Esophagus squamous epithelium (tissue), 5 donors: ENCODE measurements at regions not wholly inside any gene's neighbourhood (a gene's known extent, or its start where the extent isn't known, plus 50 kb on each side); places are given as distances from the start of the nearest gene placed in this dataset.

ENCODE experiments used
- DNase-seq: peaks from one replicate; lab custom pipeline; 2025; lab: John Stamatoyannopoulos, UW
- H3K27ac ChIP-seq, 4 donors: fragments of 200-600 bp; sonication (generic); one replicate each; pipeline ENCODE4 v1.5.1; 2016 to 2019; ENCODE audit warnings: mild to moderate bottlenecking in 1 of 4
- H3K27me3 ChIP-seq, 4 donors: fragments of 200-600 bp; sonication (generic); 1 replicate in 3 of 4; 2 replicates in 1 of 4; pipeline versions ENCODE4 v1.5.1 to v1.6.0; 2017 to 2021; ENCODE audit warnings: antibody characterized with exemption in 1 of 4
- H3K36me3 ChIP-seq, 3 donors: fragments of 200-600 bp; sonication (generic); one replicate each; pipeline ENCODE4 v1.5.1; 2016 to 2019
- H3K4me1 ChIP-seq, 3 donors: fragments of 200-600 bp; sonication (generic); one replicate each; pipeline ENCODE4 v1.5.1; 2017 to 2019
- H3K4me3 ChIP-seq, 4 donors: fragments of 200-600 bp; sonication (generic); 1 replicate in 3 of 4; 2 replicates in 1 of 4; pipeline ENCODE4 v1.5.1; 2016 to 2019; ENCODE audit warnings: mild to moderate bottlenecking in 2 of 4, moderate library complexity in 1 of 4
- H3K9me3 ChIP-seq, 3 donors: fragments of 200-600 bp; sonication (generic); one replicate each; pipeline ENCODE4 v1.5.1; 2016 to 2019
- POLR2A ChIP-seq, 4 donors: fragments of 450-650 bp; IDR thresholded peaks; one replicate each; pipeline ENCODE4 v1.6.1; 2017; ENCODE audit warnings: antibody characterized with exemption in 4 of 4, mild to moderate bottlenecking in 4 of 4, moderate library complexity in 3 of 4
- WGBS, 2 donors: methylation state at CpG; one replicate each; pipeline ENCODE4 v1.1.5; 2018; 5-methylcytosine and 5-hydroxymethylcytosine counted together
- intact Hi-C: fragments of 100-400 bp; cut with DNase I; formaldehyde crosslinking; loops from one replicate; pipeline ENCODE4 v1.15.0; 2022
- TF ChIP-seq, protein P1 (sequence below), 6 experiments: fragments of 450-650 bp in 4 of 6; fragments of 200-600 bp in 2 of 6; sonication (generic) in 2 of 6; IDR thresholded peaks; one replicate each; pipeline ENCODE4 v1.5.1; 2016 to 2019; ENCODE audit warnings: antibody characterized with exemption in 6 of 6, mild to moderate bottlenecking in 4 of 6, moderate library complexity in 4 of 6
- donor health status: DM: yes; HTN: yes; CAD: no.

DNA sequence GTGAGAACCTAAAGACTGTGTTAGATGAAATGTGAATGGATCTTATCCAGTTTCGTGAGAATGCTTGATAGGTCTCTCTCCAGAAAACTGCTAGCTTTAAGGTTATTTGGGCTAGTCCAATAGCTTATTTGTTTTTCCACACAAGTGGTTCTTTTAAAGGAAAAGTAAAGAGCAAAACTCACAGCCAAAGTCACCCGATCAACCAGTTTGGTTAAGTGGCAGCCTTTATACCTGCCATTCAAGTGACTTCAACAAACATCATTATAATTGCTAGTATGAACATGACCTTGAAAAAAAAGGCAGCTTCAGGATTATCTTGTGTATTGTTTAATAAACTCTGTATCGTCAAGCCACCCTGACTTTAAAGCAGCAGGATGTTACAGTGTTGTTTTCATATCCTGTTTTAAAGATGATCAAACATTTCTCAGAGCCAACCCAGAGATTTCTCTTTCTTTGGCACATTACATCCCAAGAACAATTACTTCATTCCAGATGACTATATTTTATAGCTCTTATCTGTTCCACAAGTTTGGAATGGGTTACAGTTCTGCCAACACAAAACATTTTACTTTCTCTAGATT lies 253.4 kb downstream of the EPHA7 start:
- no peak overlapping the region for H3K27ac ChIP-seq
- no peaks in the 10 kb centered on the region for H3K4me1 ChIP-seq
- TF ChIP-seq, protein P1, sequence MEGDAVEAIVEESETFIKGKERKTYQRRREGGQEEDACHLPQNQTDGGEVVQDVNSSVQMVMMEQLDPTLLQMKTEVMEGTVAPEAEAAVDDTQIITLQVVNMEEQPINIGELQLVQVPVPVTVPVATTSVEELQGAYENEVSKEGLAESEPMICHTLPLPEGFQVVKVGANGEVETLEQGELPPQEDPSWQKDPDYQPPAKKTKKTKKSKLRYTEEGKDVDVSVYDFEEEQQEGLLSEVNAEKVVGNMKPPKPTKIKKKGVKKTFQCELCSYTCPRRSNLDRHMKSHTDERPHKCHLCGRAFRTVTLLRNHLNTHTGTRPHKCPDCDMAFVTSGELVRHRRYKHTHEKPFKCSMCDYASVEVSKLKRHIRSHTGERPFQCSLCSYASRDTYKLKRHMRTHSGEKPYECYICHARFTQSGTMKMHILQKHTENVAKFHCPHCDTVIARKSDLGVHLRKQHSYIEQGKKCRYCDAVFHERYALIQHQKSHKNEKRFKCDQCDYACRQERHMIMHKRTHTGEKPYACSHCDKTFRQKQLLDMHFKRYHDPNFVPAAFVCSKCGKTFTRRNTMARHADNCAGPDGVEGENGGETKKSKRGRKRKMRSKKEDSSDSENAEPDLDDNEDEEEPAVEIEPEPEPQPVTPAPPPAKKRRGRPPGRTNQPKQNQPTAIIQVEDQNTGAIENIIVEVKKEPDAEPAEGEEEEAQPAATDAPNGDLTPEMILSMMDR (IDR thresholded peaks at IDR 0.05): no peak
- no peak for TF ChIP-seq POLR2A (IDR thresholded peaks at IDR 0.05)
- H3K36me3 ChIP-seq: no peaks in the 10 kb centered on the region
- H3K9me3 ChIP-seq: no peaks in the 10 kb centered on the region
- 25 to 45% methylated on average over 3 of the region's 3 CpGs for WGBS, 2 donors
- DNase-seq: no peak
- H3K27me3 ChIP-seq: no peaks in the 10 kb centered on the region
- intact Hi-C loops: no loop called here
- no peak overlapping the region for H3K4me3 ChIP-seq

DNA sequence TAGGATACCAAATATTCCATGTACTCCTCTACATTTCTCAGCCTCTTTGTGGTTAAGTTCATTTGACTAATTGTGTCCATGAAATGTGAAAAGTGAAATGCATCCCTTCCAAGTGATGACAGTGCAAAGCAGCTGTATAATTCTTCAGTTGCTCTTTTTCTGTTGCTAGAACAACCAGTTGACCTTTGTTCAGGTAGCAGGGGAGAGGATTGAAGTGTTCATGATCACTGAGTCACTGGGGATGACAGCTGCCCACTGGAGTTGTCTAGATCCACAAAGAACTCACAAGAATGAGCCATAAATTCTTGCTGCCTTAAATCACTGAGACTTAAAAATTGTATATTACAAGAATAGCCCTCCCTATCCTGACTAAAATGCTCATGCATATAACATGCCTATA lies 254.6 kb downstream of the EPHA7 start:
- Histone ChIP-seq H3K27ac (no peak overlapping the region), H3K4me3 (no peak overlapping the region), H3K27me3 (no peaks in the 10 kb centered on the region), H3K9me3 (no peaks in the 10 kb centered on the region), H3K4me1 (no peaks in the 10 kb centered on the region), H3K36me3 (no peaks in the 10 kb centered on the region)
- no peak for DNase-seq
- TF ChIP-seq, protein P1 (IDR thresholded peaks at IDR 0.05): no peak
- no peak for TF ChIP-seq POLR2A (IDR thresholded peaks at IDR 0.05)
- intact Hi-C loops: no loop called here

DNA sequence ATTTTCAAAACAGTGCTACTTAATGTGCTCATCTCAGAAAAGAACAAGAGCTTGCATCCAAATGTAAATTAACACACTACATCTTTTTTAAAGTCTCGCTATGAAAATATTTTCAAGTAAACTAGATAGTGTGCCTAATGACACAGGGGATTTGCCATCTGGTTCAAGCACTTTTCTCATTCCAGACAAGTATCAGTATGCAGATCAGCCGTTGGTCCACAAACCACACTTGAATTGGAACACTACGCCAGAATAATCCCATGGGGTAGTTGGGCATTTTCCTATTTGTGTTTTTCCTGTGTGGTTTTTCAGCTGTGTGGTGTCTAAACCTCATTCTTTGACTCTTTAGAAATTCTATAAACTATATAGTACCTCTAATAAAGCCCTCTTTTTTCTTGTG lies 256.2 kb downstream of the EPHA7 start:
- no peak overlapping the region for H3K4me3 ChIP-seq
- H3K4me1 ChIP-seq: no peaks in the 10 kb centered on the region
- WGBS, 2 donors: 76 to 77% methylated on average over 3 of the region's 3 CpGs
- no peak for TF ChIP-seq POLR2A (IDR thresholded peaks at IDR 0.05)
- TF ChIP-seq, protein P1 (IDR thresholded peaks at IDR 0.05): no peak
- no peaks in the 10 kb centered on the region for H3K27me3 ChIP-seq
- DNase-seq: no peak
- H3K9me3 ChIP-seq: no peaks in the 10 kb centered on the region
- no peak overlapping the region for H3K27ac ChIP-seq
- intact Hi-C loops: no loop called here
- H3K36me3 ChIP-seq: no peaks in the 10 kb centered on the region

DNA sequence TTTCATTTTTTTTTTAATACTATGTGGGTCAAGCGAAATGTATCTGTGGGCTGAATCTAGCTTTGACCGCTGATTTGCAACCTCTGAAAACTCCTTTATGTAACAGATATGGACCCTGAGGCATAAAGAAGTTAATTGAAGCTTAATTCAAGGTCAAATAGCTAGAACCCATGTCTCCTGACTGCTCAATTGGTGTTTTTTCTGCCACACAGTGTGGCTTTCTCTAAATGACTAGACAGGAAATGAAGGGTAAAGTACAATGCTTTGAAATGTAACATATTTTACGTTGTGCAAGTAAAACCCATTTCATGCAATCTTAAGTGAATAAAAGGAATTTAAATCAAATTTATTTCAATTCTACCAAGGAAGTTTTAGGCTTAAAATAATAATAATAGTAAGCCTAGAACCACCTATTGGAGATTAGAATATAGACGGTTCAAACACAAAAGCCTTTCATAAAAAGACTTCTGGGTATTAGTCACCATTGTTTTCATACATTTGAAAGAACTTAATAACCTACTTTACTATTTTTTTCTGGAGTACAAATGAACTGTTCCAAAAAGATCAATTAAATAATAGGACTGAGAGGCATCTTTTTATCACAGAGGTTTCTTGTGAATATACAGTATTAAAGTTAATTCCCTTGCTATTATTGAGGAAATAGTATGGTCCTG lies 279.8 kb downstream of the EPHA7 start:
- no peaks in the 10 kb centered on the region for H3K27me3 ChIP-seq

DNA sequence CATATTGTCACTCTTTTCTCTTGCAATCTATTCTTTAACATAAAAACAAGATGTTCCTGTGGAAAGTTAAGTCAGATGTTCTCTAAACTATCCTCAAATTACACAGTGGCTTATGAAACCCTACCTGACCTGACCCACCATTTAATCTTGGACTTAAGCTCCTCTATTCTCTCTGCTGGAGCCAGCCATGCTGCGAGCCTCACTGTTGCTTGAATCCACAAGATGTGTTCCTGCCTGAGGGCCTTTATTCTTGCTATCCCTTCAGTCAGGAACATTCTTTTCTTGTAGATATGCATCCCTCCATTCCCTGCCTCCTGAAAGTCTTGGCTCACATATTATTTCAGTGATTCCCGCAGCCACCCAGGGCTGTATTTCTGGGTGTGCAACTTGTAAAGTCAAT lies 283.2 kb downstream of the EPHA7 start:
- no peaks in the 10 kb centered on the region for H3K4me1 ChIP-seq
- TF ChIP-seq POLR2A (IDR thresholded peaks at IDR 0.05): no peak
- TF ChIP-seq, protein P1 (IDR thresholded peaks at IDR 0.05): no peak
- 71 to 83% methylated on average over 2 of the region's 2 CpGs for WGBS, 2 donors
- intact Hi-C loops: no loop called here
- no peak for DNase-seq
- no peak overlapping the region for H3K27ac ChIP-seq
- H3K27me3 ChIP-seq: no peaks in the 10 kb centered on the region
- no peaks in the 10 kb centered on the region for H3K9me3 ChIP-seq
- no peak overlapping the region for H3K4me3 ChIP-seq
- no peaks in the 10 kb centered on the region for H3K36me3 ChIP-seq

More for the DNA sequence above, 279.8 kb downstream of the EPHA7 start:
- Histone ChIP-seq H3K4me1 (no peaks in the 10 kb centered on the region), H3K27ac (no peak overlapping the region), H3K4me3 (no peak overlapping the region), H3K9me3 (no peaks in the 10 kb centered on the region), H3K36me3 (no peaks in the 10 kb centered on the region)
- intact Hi-C loops: no loop called here
- WGBS, 2 donors: 49 to 62% methylated on average over 4 of the region's 4 CpGs
- TF ChIP-seq POLR2A (IDR thresholded peaks at IDR 0.05): no peak
- TF ChIP-seq, protein P1 (IDR thresholded peaks at IDR 0.05): no peak
- no peak for DNase-seq
